C4-2B (cell line): ENCODE measurements at regions not wholly inside any gene's neighbourhood (a gene's known extent, or its start where the extent isn't known, plus 50 kb on each side); places are given as distances from the start of the nearest gene placed in this dataset.
"Not testable (repeated sequence)": the region's sequence is repeated elsewhere in the genome, so short reads cannot be mapped to it uniquely, and the experiment has no call there.

Experiments used
- CTCF ChIP-seq: fragments of 450-650 bp; conservative IDR thresholded peaks from 2 replicates; pipeline ENCODE4 v1.5.1; 2017; ENCODE audit warnings: mild to moderate bottlenecking
- ZFX ChIP-seq: fragments of 450-650 bp; IDR thresholded peaks from 2 replicates; pipeline ENCODE4 v1.6.1; 2017

- not testable (repeated sequence) for TF ChIP-seq CTCF, ZFX
These were observed 724.1 kb downstream of the RNF144A start for GRCh38 chr2:7641272-7641671.
